GM18519 (cell line): ENCODE measurements at regions not wholly inside any gene's neighbourhood (a gene's known extent, or its start where the extent isn't known, plus 50 kb on each side); places are given as distances from the start of the nearest gene placed in this dataset.
"Not testable (repeated sequence)": the region's sequence is repeated elsewhere in the genome, so short reads cannot be mapped to it uniquely, and the experiment has no call there.

Source experiments
- ATAC-seq: cut with Tn5 transposase; IDR thresholded peaks from one replicate; pipeline ENCODE4 v1.9.1; 2021; ENCODE audit warnings: mild to moderate bottlenecking, moderate library complexity; ENCODE audit not compliant: unreplicated experiment, low FRiP score

GRCh38 chr12:126994599-126994998 lies 1272.4 kb upstream of the TMEM132C start:
- ATAC-seq, result no peak

- ATAC-seq, result no peak
Observed at GRCh38 chr12:126998031-126998430, 1268.9 kb upstream of the TMEM132C start.

- ATAC-seq, result no peak
Observed at GRCh38 chr12:126998747-126999285, 1268.2 kb upstream of the TMEM132C start.

GRCh38 chr12:126999352-126999751 lies 1267.6 kb upstream of the TMEM132C start:
- no peak for ATAC-seq

GRCh38 chr12:127005406-127005805 lies 1261.6 kb upstream of the TMEM132C start:
- ATAC-seq, result no peak

- ATAC-seq, result no peak
Observed at GRCh38 chr12:127006972-127007371, 1260.0 kb upstream of the TMEM132C start.

- no peak for ATAC-seq
Observed at GRCh38 chr12:127008755-127009403, 1258.1 kb upstream of the TMEM132C start.

GRCh38 chr12:127012109-127012508 lies 1254.9 kb upstream of the TMEM132C start:
- no peak for ATAC-seq

GRCh38 chr12:127013197-127013596 lies 1253.8 kb upstream of the TMEM132C start:
- ATAC-seq, result no peak

GRCh38 chr12:127014079-127014478 lies 1252.9 kb upstream of the TMEM132C start:
- no peak for ATAC-seq

- no peak for ATAC-seq
Observed at GRCh38 chr12:127024791-127025190, 1242.2 kb upstream of the TMEM132C start.

GRCh38 chr12:127025545-127025944 lies 1241.4 kb upstream of the TMEM132C start:
- no peak for ATAC-seq

- no peak for ATAC-seq
Observed at GRCh38 chr12:127035011-127035879, 1231.7 kb upstream of the TMEM132C start.

GRCh38 chr12:127038152-127038551 lies 1228.8 kb upstream of the TMEM132C start:
- ATAC-seq, result no peak

- no peak for ATAC-seq
Observed at GRCh38 chr12:127038761-127039160, 1228.2 kb upstream of the TMEM132C start.

- peak; percentile 99 for ATAC-seq
Observed at GRCh38 chr12:127041985-127042625, 1224.9 kb upstream of the TMEM132C start.

GRCh38 chr12:127043731-127044130 lies 1223.2 kb upstream of the TMEM132C start:
- ATAC-seq, result no peak

- no peak for ATAC-seq
Observed at GRCh38 chr12:127044836-127045235, 1222.1 kb upstream of the TMEM132C start.

- no peak for ATAC-seq
Observed at GRCh38 chr12:127046467-127046866, 1220.5 kb upstream of the TMEM132C start.

- no peak for ATAC-seq
Observed at GRCh38 chr12:127048057-127048456, 1218.9 kb upstream of the TMEM132C start.

- not testable (repeated sequence) for ATAC-seq
Observed at GRCh38 chr12:127048525-127048924, 1218.4 kb upstream of the TMEM132C start.
